GM23248 (cell line): ENCODE measurements at regions not wholly inside any gene's neighbourhood (a gene's known extent, or its start where the extent isn't known, plus 50 kb on each side); places are given as distances from the start of the nearest gene placed in this dataset.
A peak's percentile ranks its signal among the peaks of the same experiment; 100 is the strongest.

Source experiments
- DNase-seq: peaks from one replicate; pipeline ENCODE4 v3.0.0-alpha.2; 2015
- H2AFZ ChIP-seq: fragments of 200-600 bp; sonication (generic); 2 replicates; pipeline ENCODE4 v1.6.1; 2016; ENCODE audit warnings: antibody characterized with exemption
- H3F3A ChIP-seq: fragments of 200-600 bp; sonication (generic); 2 replicates; pipeline ENCODE4 v1.6.1; 2016; ENCODE audit warnings: mild to moderate bottlenecking, antibody characterized with exemption, mixed run types; ENCODE audit not compliant: insufficient read depth
- H3K27ac ChIP-seq: fragments of 200-600 bp; sonication (generic); 2 replicates; pipeline ENCODE4 v1.5.1; 2016; ENCODE audit warnings: mild to moderate bottlenecking
- H3K27me3 ChIP-seq: fragments of 200-600 bp; sonication (generic); replicated peaks from 2 replicates; pipeline ENCODE4 v1.6.1; 2016; ENCODE audit warnings: mild to moderate bottlenecking; ENCODE audit not compliant: insufficient read depth
- H3K36me3 ChIP-seq: fragments of 200-600 bp; sonication (generic); 2 replicates; pipeline ENCODE4 v1.6.1; 2016; ENCODE audit warnings: low read depth, mild to moderate bottlenecking
- H3K4me1 ChIP-seq: fragments of 200-600 bp; sonication (generic); 2 replicates; pipeline ENCODE4 v1.6.1; 2016; ENCODE audit warnings: mild to moderate bottlenecking; ENCODE audit not compliant: insufficient read depth
- H3K4me2 ChIP-seq: fragments of 200-600 bp; sonication (generic); one replicate; pipeline ENCODE4 v1.6.1; 2016; ENCODE audit warnings: mild to moderate bottlenecking; ENCODE audit not compliant: unreplicated experiment
- H3K4me3 ChIP-seq: fragments of 200-600 bp; sonication (generic); 2 replicates; pipeline ENCODE4 v1.5.1; 2016; ENCODE audit warnings: mild to moderate bottlenecking
- H3K79me2 ChIP-seq: fragments of 200-600 bp; sonication (generic); 2 replicates; pipeline ENCODE4 v1.6.1; 2016; ENCODE audit warnings: mild to moderate bottlenecking; ENCODE audit not compliant: insufficient read depth
- H3K9ac ChIP-seq: fragments of 200-600 bp; sonication (generic); 2 replicates; pipeline ENCODE4 v1.6.1; 2016; ENCODE audit warnings: mild to moderate bottlenecking
- H3K9me2 ChIP-seq: fragments of 200-600 bp; sonication (generic); 2 replicates; pipeline ENCODE4 v1.6.1; 2016; ENCODE audit warnings: mixed run types, mild to moderate bottlenecking, moderate library complexity; ENCODE audit not compliant: insufficient read depth
- H3K9me3 ChIP-seq: fragments of 200-600 bp; sonication (generic); one replicate; pipeline ENCODE4 v1.6.1; 2017; ENCODE audit warnings: low read depth
- H4K20me1 ChIP-seq: fragments of 200-600 bp; sonication (generic); 2 replicates; pipeline ENCODE4 v1.6.0; 2016; ENCODE audit not compliant: insufficient read depth
- EZH2 ChIP-seq: fragments of 200-600 bp; sonication (generic); IDR thresholded peaks from 2 replicates; pipeline ENCODE4 v1.6.1; 2018; ENCODE audit warnings: antibody characterized with exemption, mild to moderate bottlenecking; ENCODE audit not compliant: insufficient read depth, poor library complexity, severe bottlenecking
- EZH2phosphoT487 ChIP-seq: fragments of 200-600 bp; sonication (generic); IDR thresholded peaks from 2 replicates; pipeline ENCODE4 v1.6.1; 2018; ENCODE audit warnings: antibody characterized with exemption, moderate library complexity, mild to moderate bottlenecking, low read depth; ENCODE audit not compliant: insufficient read depth
- WGBS, 2 experiments: methylation state at CpG; one replicate each; pipeline ENCODE4 v1.1.6; 2015 to 2017; ENCODE audit warnings: low lambda C conversion rate in 2 of 2, low coverage in 1 of 2; ENCODE audit errors: missing lambda C conversion rate in 2 of 2; 5-methylcytosine and 5-hydroxymethylcytosine counted together
- in situ Hi-C: fragments of 300-500 bp; cut with MboI; formaldehyde crosslinking; loops from 2 replicates; pipeline ENCODE4 v1.15.0; 2020

DNA sequence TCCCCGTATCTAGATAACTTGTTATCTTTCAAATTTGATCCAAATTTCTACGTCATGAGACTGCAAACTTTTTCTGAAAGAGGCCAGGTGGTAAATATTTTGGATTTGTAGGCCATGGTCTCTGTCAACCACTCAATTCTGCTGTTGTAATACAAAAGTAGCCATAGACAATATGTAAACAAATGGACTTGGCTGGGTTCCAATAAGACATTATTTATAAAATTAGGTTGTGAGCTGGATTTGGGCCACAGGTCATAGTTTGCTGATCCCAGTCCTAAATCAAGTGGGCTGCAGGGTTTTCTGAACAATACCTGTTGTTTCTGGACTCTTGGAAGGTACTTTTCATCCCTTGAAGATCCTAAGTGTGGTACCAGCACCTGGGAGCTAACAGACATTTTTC lies 1178.0 kb downstream of the SORCS1 start:
- no peak for DNase-seq
- Histone ChIP-seq H3F3A (no peaks in the 10 kb centered on the region), H3K9ac (no peak overlapping the region), H3K27me3 (no peaks in the 10 kb centered on the region), H2AFZ (no peak overlapping the region), H3K9me3 (no peaks in the 10 kb centered on the region), H3K9me2 (no peaks in the 10 kb centered on the region), H4K20me1 (no peaks in the 10 kb centered on the region), H3K4me2 (no peak overlapping the region), H3K4me3 (no peak overlapping the region), H3K79me2 (no peaks in the 10 kb centered on the region), H3K4me1 (no peaks in the 10 kb centered on the region), H3K27ac (no peak overlapping the region), H3K36me3 (no peaks in the 10 kb centered on the region)
- no peak for TF ChIP-seq EZH2
- no peak for TF ChIP-seq EZH2phosphoT487
- 16 to 19% methylated on average over 2 of the region's 2 CpGs for WGBS, 2 experiments
- in situ Hi-C loops: no loop called here

DNA sequence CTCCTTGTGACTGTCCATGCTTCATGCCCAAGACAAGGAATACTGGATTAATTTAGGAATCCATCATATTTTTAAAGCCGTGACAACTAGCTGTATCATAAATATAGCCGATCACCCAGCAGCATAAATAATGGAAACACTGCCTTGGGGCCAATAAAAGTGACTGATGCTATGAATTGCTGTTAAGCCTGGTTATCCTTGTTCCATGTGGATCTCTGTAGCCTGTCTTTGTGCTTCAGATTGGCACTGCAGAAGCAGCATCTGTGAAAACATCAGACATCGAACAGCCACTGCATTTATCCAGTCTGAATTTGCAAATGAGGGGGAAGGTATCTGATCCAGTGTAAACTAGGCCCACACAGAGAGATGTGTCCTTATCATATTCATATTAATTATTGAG lies 1181.8 kb downstream of the SORCS1 start:
- Histone ChIP-seq H4K20me1 (no peaks in the 10 kb centered on the region), H3K4me2 (no peak overlapping the region), H3F3A (no peaks in the 10 kb centered on the region), H3K27ac (no peak overlapping the region), H3K9ac (no peak overlapping the region), H3K4me1 (no peaks in the 10 kb centered on the region), H3K36me3 (no peaks in the 10 kb centered on the region), H2AFZ (no peak overlapping the region), H3K9me3 (no peaks in the 10 kb centered on the region), H3K27me3 (no peaks in the 10 kb centered on the region), H3K4me3 (no peak overlapping the region), H3K79me2 (no peaks in the 10 kb centered on the region), H3K9me2 (no peaks in the 10 kb centered on the region)
- in situ Hi-C loops: no loop called here
- TF ChIP-seq EZH2 (no peak), EZH2phosphoT487 (no peak)
- no peak for DNase-seq
- WGBS, 2 experiments: 13 to 16% methylated on average over 3 of the region's 3 CpGs

DNA sequence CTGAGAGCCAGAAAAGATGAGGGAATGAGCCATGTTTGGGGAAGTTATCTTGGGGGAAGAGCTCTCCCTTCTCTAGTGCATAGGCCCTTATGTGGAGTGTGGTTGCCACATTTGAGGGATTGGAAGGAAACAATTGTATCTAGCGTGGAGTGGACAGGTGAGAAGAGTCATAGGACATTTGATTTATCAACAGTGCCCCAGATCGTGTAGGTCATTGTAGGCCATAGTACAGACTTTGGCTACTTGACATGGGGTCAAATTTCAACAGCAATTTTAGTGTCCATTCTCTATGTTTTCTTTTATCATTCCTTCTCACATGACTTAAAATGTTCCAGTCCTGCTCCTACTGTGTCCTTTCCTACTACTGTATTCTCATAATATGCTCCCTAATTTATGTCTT lies 1182.8 kb downstream of the SORCS1 start:
- no peaks in the 10 kb centered on the region for H3K4me1 ChIP-seq
- H4K20me1 ChIP-seq: no peaks in the 10 kb centered on the region
- H3K27me3 ChIP-seq: no peaks in the 10 kb centered on the region
- DNase-seq: no peak
- H3K9me3 ChIP-seq: no peaks in the 10 kb centered on the region
- 6 to 8% methylated on average over 2 of the region's 2 CpGs for whole genome bisulfite sequencing, 2 experiments
- H3K4me2 ChIP-seq: no peak overlapping the region
- H3K9me2 ChIP-seq: no peaks in the 10 kb centered on the region
- no peaks in the 10 kb centered on the region for H3K79me2 ChIP-seq
- H3K4me3 ChIP-seq: no peak overlapping the region
- no peaks in the 10 kb centered on the region for H3K36me3 ChIP-seq
- H2AFZ ChIP-seq: no peak overlapping the region
- no peak for TF ChIP-seq EZH2phosphoT487
- no peak for TF ChIP-seq EZH2
- no peaks in the 10 kb centered on the region for H3F3A ChIP-seq
- in situ Hi-C loops: no loop called here
- no peak overlapping the region for H3K27ac ChIP-seq
- H3K9ac ChIP-seq: no peak overlapping the region

DNA sequence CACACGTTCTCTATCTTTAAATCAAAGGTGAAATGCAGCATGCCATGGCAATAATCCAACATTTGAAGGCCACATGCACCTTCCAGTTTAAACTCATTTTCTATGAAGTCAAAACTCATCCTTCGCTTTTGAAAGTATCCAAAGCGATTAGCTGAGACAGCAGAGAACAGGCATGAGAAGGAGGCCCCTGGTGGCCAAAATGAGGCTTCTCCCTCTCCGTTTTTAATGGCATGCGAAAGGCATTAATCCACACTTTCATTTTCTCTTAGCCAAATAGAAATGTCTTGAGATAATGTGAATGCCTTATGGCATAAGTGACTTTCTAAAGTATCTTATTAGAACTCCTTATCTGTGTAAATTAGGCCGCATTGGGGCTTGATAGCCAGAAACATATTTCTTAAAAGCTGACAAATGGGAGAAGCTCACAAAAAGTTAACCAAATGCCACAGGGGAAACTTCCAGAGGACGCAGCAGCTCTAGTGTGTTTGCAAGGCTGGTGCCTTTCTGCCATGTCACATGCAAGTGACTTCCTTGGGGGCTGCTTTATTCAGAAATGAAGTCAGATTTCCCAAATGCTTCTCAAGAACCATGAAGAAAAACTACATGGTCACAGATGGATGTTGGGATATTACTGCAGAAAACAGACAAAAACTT lies 1189.6 kb downstream of the SORCS1 start:
- peak; percentile 54 for DNase-seq
- Histone ChIP-seq H3K79me2 (no peaks in the 10 kb centered on the region), H3K27ac (no peak overlapping the region), H3K36me3 (no peaks in the 10 kb centered on the region), H4K20me1 (no peaks in the 10 kb centered on the region), H3K4me3 (peak overlapping the region; percentile 68), H3K4me2 (peak overlapping the region; percentile 79), H3K9me3 (no peaks in the 10 kb centered on the region), H3K9me2 (no peaks in the 10 kb centered on the region), H3K4me1 (no peaks in the 10 kb centered on the region), H3K9ac (peak overlapping the region; percentile 40; the same call in 1 of the 2 replicates), H2AFZ (peak overlapping the region; percentile 83), H3F3A (no peaks in the 10 kb centered on the region), H3K27me3 (no peaks in the 10 kb centered on the region)
- WGBS, 2 experiments: 3 to 5% methylated on average over 7 of the region's 7 CpGs
- in situ Hi-C loops: no loop called here
- TF ChIP-seq EZH2phosphoT487 (no peak), EZH2 (no peak)

DNA sequence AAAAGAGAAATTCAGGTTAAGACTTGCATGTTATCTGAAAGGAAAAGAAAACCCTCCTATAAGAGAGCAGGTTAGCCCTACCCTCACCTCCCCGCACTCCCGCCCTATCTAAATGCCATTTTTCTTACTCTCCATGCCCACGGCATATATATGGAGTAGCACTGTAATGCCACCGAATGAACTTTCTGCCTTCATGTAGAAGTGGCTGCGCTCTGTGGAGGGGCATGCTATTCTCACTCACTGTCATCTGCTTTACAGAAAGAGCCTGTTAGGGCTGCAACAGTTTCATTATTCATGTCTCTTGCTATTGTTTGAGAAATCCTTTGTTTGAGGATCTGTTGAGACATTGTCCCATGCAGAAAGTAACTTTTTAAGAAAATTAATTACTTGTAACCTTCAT lies 1190.6 kb downstream of the SORCS1 start:
- Histone ChIP-seq H2AFZ (no peak overlapping the region), H3K4me1 (no peaks in the 10 kb centered on the region), H4K20me1 (no peaks in the 10 kb centered on the region), H3K27me3 (no peaks in the 10 kb centered on the region), H3K27ac (no peak overlapping the region), H3K36me3 (no peaks in the 10 kb centered on the region), H3K4me3 (no peak overlapping the region), H3K4me2 (no peak overlapping the region), H3K9me3 (no peaks in the 10 kb centered on the region), H3F3A (no peaks in the 10 kb centered on the region), H3K9me2 (no peaks in the 10 kb centered on the region), H3K79me2 (no peaks in the 10 kb centered on the region), H3K9ac (no peak overlapping the region)
- TF ChIP-seq EZH2 (no peak), EZH2phosphoT487 (no peak)
- in situ Hi-C loops: no loop called here
- 42 to 44% methylated on average over 5 of the region's 5 CpGs for WGBS, 2 experiments
- no peak for DNase-seq
